ENCODE measurements at regions not wholly inside any gene's neighbourhood (a gene's known extent, or its start where the extent isn't known, plus 50 kb on each side); places are given as distances from the start of the nearest gene placed in this dataset.

GRCh38 chr17:53979991-53980390 lies 157.3 kb downstream of the KIF2B start:
- H3K27me3 ChIP-seq (ENCODE audit: insufficient read depth, low read length) = no peaks in the 10 kb centered on the region
- no peak overlapping the region for H3K9ac ChIP-seq (ENCODE audit: low read length)
- intact Hi-C loops (cut with micrococcal nuclease) = no loop called here
- H4K20me1 ChIP-seq (ENCODE audit: insufficient read depth) = no peaks in the 10 kb centered on the region
- no peaks in the 10 kb centered on the region for H3K9me2 ChIP-seq (ENCODE audit: insufficient read depth)
- ChIA-PET POLR2A (no interaction called here), CTCF (no interaction called here), RAD21 (ENCODE audit: low non-redundant PET in 1 of 2, low total read pairs in 2 of 2, uncharacterized antibody in 2 of 2, unreplicated experiment in 2 of 2) (no interaction called here)
- H3K79me2 ChIP-seq (ENCODE audit: insufficient read depth, low read length) = no peaks in the 10 kb centered on the region
- ATAC-seq (no peak), DNase-seq (ENCODE audit: low read depth, low spot score) (no peak)
- TF ChIP-seq SP1 (IDR thresholded peaks at IDR 0.05; ENCODE audit: low read depth) = no peak
- BruUV-seq (replicated peaks) = no TSS peak
- no peak overlapping the region for H3K4me3 ChIP-seq (replicated peaks in 1 of 2; ENCODE audit: low read depth in 1 of 2, low read length in 2 of 2)
- H2AFZ ChIP-seq (ENCODE audit: low read depth, low read length, poor library complexity, severe bottlenecking) = no peak overlapping the region
- no peaks in the 10 kb centered on the region for H3K4me1 ChIP-seq (ENCODE audit: control insufficient read depth in 1 of 2, insufficient read depth in 2 of 2, low read length in 2 of 2)
- H3K36me3 ChIP-seq (ENCODE audit: control insufficient read depth in 1 of 2, insufficient read depth in 2 of 2, low read length in 2 of 2) = no peaks in the 10 kb centered on the region; a peak in 1 of 4 replicates
- peaks cover 42 to 65% of the 10 kb centered on the region in 2 experiments; a peak in 3 of 4 replicates for H3K9me3 ChIP-seq (ENCODE audit: control insufficient read depth in 1 of 2, insufficient read depth in 1 of 2, low read depth in 1 of 2, low read length in 2 of 2)
- H3K4me2 ChIP-seq (ENCODE audit: low read length) = no peak overlapping the region
- H3K27ac ChIP-seq (ENCODE audit: low read depth, low read length) = no peak overlapping the region

- Histone ChIP-seq H2AFZ (ENCODE audit: low read depth, low read length, poor library complexity, severe bottlenecking) (no peak overlapping the region), H3K4me3 (replicated peaks in 1 of 2; ENCODE audit: low read depth in 1 of 2, low read length in 2 of 2) (no peak overlapping the region), H3K4me2 (ENCODE audit: low read length) (no peak overlapping the region), H3K36me3 (ENCODE audit: control insufficient read depth in 1 of 2, insufficient read depth in 2 of 2, low read length in 2 of 2) (no peaks in the 10 kb centered on the region), H3K9me3 (ENCODE audit: control insufficient read depth in 1 of 2, insufficient read depth in 1 of 2, low read depth in 1 of 2, low read length in 2 of 2) (peaks cover 49 to 63% of the 10 kb centered on the region in 2 experiments; a peak in 3 of 4 replicates), H4K20me1 (ENCODE audit: insufficient read depth) (no peaks in the 10 kb centered on the region), H3K9me2 (ENCODE audit: insufficient read depth) (no peaks in the 10 kb centered on the region), H3K27ac (ENCODE audit: low read depth, low read length) (no peak overlapping the region), H3K4me1 (ENCODE audit: control insufficient read depth in 1 of 2, insufficient read depth in 2 of 2, low read length in 2 of 2) (no peaks in the 10 kb centered on the region), H3K9ac (ENCODE audit: low read length) (no peak overlapping the region), H3K79me2 (ENCODE audit: insufficient read depth, low read length) (no peaks in the 10 kb centered on the region), H3K27me3 (ENCODE audit: insufficient read depth, low read length) (no peaks in the 10 kb centered on the region)
- DNase-seq (ENCODE audit: low read depth, low spot score) = no peak
- ATAC-seq = no peak
- ChIA-PET POLR2A (no interaction called here), CTCF (no interaction called here), RAD21 (ENCODE audit: low non-redundant PET in 1 of 2, low total read pairs in 2 of 2, uncharacterized antibody in 2 of 2, unreplicated experiment in 2 of 2) (no interaction called here)
- TF ChIP-seq SRF (IDR thresholded peaks at IDR 0.05; ENCODE audit: low read depth) = no peak
- TF ChIP-seq REST (IDR thresholded peaks at IDR 0.05; ENCODE audit: low read depth) = no peak
- TF ChIP-seq CBX3 (IDR thresholded peaks at IDR 0.05; ENCODE audit: low read depth) = no peak
- TF ChIP-seq CTCF (IDR thresholded peaks at IDR 0.05 in 2 of 3, conservative IDR thresholded peaks at IDR 0.05 in 1 of 3; ENCODE audit: borderline replicate concordance in 1 of 3, insufficient read depth in 1 of 3, low read depth in 2 of 3, low read length in 2 of 3) = no peak
- intact Hi-C loops (cut with micrococcal nuclease) = no loop called here
- BruUV-seq (replicated peaks) = no TSS peak
Observed at GRCh38 chr17:53996131-53996530, 173.4 kb downstream of the KIF2B start.
